Posterior cingulate gyrus (tissue), 11 donors: ENCODE measurements at regions not wholly inside any gene's neighbourhood (a gene's known extent, or its start where the extent isn't known, plus 50 kb on each side); places are given as distances from the start of the nearest gene placed in this dataset.

Source experiments
- DNase-seq, 10 donors: peaks; one replicate each; pipeline versions ENCODE4 v3.0.0 to v3.0.0-alpha.2; 2020 to 2021; ENCODE audit warnings: mixed read lengths in 3 of 10
- intact Hi-C: fragments of 100-400 bp; cut with DNase I; formaldehyde crosslinking; loops from one replicate; pipeline ENCODE4 v1.15.1; 2023

GRCh38 chr5:172570594-172571334, 70.3 kb upstream of the NEURL1B start:
- DNase-seq, result no peak
- intact Hi-C loops, result no loop called here

GRCh38 chr5:172569861-172570558, 71.1 kb upstream of the NEURL1B start:
- intact Hi-C loops, result no loop called here
- DNase-seq, result peak in 2 of 10 donors; percentile 9 to 23

- intact Hi-C loops, result no loop called here
- DNase-seq, result peak in 2 of 10 donors; percentile 16 to 37
Measured at GRCh38 chr5:172568308-172568910, 72.7 kb upstream of the NEURL1B start.

- intact Hi-C loops, result no loop called here
- DNase-seq, result peak in 2 of 10 donors; percentile 37 to 47
Measured at GRCh38 chr5:172567843-172568242, 73.2 kb upstream of the NEURL1B start.

- peak in 2 of 10 donors; percentile 15 to 65 for DNase-seq
- intact Hi-C loops, result no loop called here
Measured at GRCh38 chr5:172567294-172567693, 73.8 kb upstream of the NEURL1B start.

- intact Hi-C loops, result no loop called here
- DNase-seq, result peak in 2 of 10 donors; percentile 45 to 64
Measured at GRCh38 chr5:172565931-172566665, 75.0 kb upstream of the NEURL1B start.

GRCh38 chr5:172565455-172565854, 75.6 kb upstream of the NEURL1B start:
- intact Hi-C loops, result no loop called here
- peak in 1 of 10 donors; percentile 39 for DNase-seq

- peak in 2 of 10 donors; percentile 22 to 49 for DNase-seq
- intact Hi-C loops, result no loop called here
Measured at GRCh38 chr5:172564883-172565282, 76.2 kb upstream of the NEURL1B start.

- DNase-seq, result peak in 2 of 10 donors; percentile 11 to 45
- intact Hi-C loops, result no loop called here
Measured at GRCh38 chr5:172564188-172564587, 76.9 kb upstream of the NEURL1B start.

GRCh38 chr5:172562443-172562842, 78.6 kb upstream of the NEURL1B start:
- no peak for DNase-seq
- intact Hi-C loops, result no loop called here

GRCh38 chr5:172561151-172561550, 79.9 kb upstream of the NEURL1B start:
- intact Hi-C loops, result no loop called here
- no peak for DNase-seq

- peak in 3 of 10 donors; percentile 29 to 76 (median 70) for DNase-seq
- intact Hi-C loops, result no loop called here
Measured at GRCh38 chr5:172559004-172559932, 81.8 kb upstream of the NEURL1B start.

- intact Hi-C loops, result no loop called here
- DNase-seq, result peak in 1 of 10 donors; percentile 59
Measured at GRCh38 chr5:172558076-172558976, 82.7 kb upstream of the NEURL1B start.

- DNase-seq, result peak in 4 of 10 donors; percentile 30 to 85 (median 53)
- intact Hi-C loops, result no loop called here
Measured at GRCh38 chr5:172556971-172557461, 84.0 kb upstream of the NEURL1B start.

- DNase-seq, result peak in 1 of 10 donors; percentile 25
- intact Hi-C loops, result no loop called here
Measured at GRCh38 chr5:172556262-172556661, 84.8 kb upstream of the NEURL1B start.

GRCh38 chr5:172554562-172554961, 86.5 kb upstream of the NEURL1B start:
- DNase-seq, result peak in 2 of 10 donors; percentile 35 to 76
- intact Hi-C loops, result no loop called here

- DNase-seq, result peak in 1 of 10 donors; percentile 49
Measured at GRCh38 chr5:172553903-172554302, 87.2 kb upstream of the NEURL1B start.

GRCh38 chr5:172553167-172553566, 87.9 kb upstream of the NEURL1B start:
- intact Hi-C loops, result no loop called here
- DNase-seq, result peak in 1 of 10 donors; percentile 51

More at GRCh38 chr5:172553903-172554302, 87.2 kb upstream of the NEURL1B start:
- intact Hi-C loops, result no loop called here
